22Rv1 (cell line): ENCODE measurements at regions not wholly inside any gene's neighbourhood (a gene's known extent, or its start where the extent isn't known, plus 50 kb on each side); places are given as distances from the start of the nearest gene placed in this dataset.

Experiments used
- CTCF ChIP-seq: fragments of 450-650 bp; IDR thresholded peaks from 2 replicates; pipeline ENCODE4 v1.5.1; 2017; ENCODE audit warnings: mild to moderate bottlenecking
- ZFX ChIP-seq: fragments of 450-650 bp; IDR thresholded peaks from 2 replicates; pipeline ENCODE4 v1.6.1; 2017; ENCODE audit warnings: antibody characterized with exemption, borderline replicate concordance

- TF ChIP-seq CTCF (no peak), ZFX (no peak)
These were observed 268.0 kb upstream of the TANK start for GRCh38 chr2:160892204-160892603.
